Mesendoderm (in vitro differentiated cells): ENCODE measurements at regions not wholly inside any gene's neighbourhood (a gene's known extent, or its start where the extent isn't known, plus 50 kb on each side); places are given as distances from the start of the nearest gene placed in this dataset.

Experiments used
- DNase-seq: peaks from one replicate; pipeline ENCODE4 v3.0.0; 2013
- H2AK5ac ChIP-seq: 2 replicates; pipeline ENCODE4 v1.6.1; 2013; ENCODE audit warnings: low read length, inconsistent platforms
- H2BK120ac ChIP-seq: 2 replicates; pipeline ENCODE4 v1.6.1; 2013; ENCODE audit warnings: low read depth, mild to moderate bottlenecking, low read length, moderate library complexity, mixed read lengths
- H2BK15ac ChIP-seq: replicated peaks from 2 replicates; pipeline ENCODE4 v1.6.1; 2013; ENCODE audit warnings: low read depth, mild to moderate bottlenecking, moderate library complexity
- H2BK5ac ChIP-seq: 2 replicates; pipeline ENCODE4 v1.6.1; 2013; ENCODE audit warnings: low read length, inconsistent platforms
- H3K18ac ChIP-seq: 2 replicates; pipeline ENCODE4 v1.6.1; 2013; ENCODE audit warnings: mild to moderate bottlenecking, low read length, mixed read lengths
- H3K23ac ChIP-seq: one replicate; pipeline ENCODE4 v1.6.1; 2013; ENCODE audit warnings: low read length
- H3K27ac ChIP-seq: 2 replicates; pipeline ENCODE4 v1.5.1; 2013; ENCODE audit warnings: low read depth, mild to moderate bottlenecking, inconsistent platforms, low read length, moderate library complexity
- H3K27me3 ChIP-seq: 2 replicates; pipeline ENCODE4 v1.6.1; 2013; ENCODE audit warnings: low read length, control low read depth, mild to moderate bottlenecking, inconsistent platforms; ENCODE audit not compliant: insufficient read depth, poor library complexity
- H3K36me3 ChIP-seq: 2 replicates; pipeline ENCODE4 v1.6.1; 2013; ENCODE audit warnings: low read length, inconsistent platforms; ENCODE audit not compliant: control insufficient read depth, insufficient read depth
- H3K4ac ChIP-seq: one replicate; pipeline ENCODE4 v1.6.1; 2013; ENCODE audit warnings: low read depth, mild to moderate bottlenecking, low read length, moderate library complexity
- H3K4me1 ChIP-seq: 2 replicates; pipeline ENCODE4 v1.6.1; 2013; ENCODE audit warnings: low read depth, low read length, inconsistent platforms; ENCODE audit not compliant: control insufficient read depth
- H3K4me2 ChIP-seq: 2 replicates; pipeline ENCODE4 v1.6.1; 2013; ENCODE audit warnings: low read length
- H3K4me3 ChIP-seq: 2 replicates; pipeline ENCODE4 v1.5.1; 2013; ENCODE audit warnings: mild to moderate bottlenecking, low read length
- H3K56ac ChIP-seq: one replicate; pipeline ENCODE4 v1.6.1; 2013; ENCODE audit warnings: low read length
- H3K79me1 ChIP-seq: 2 replicates; pipeline ENCODE4 v1.6.1; 2013; ENCODE audit warnings: low read length, inconsistent platforms
- H3K79me2 ChIP-seq: 2 replicates; pipeline ENCODE4 v1.6.1; 2013; ENCODE audit warnings: mild to moderate bottlenecking, low read length; ENCODE audit not compliant: control insufficient read depth, insufficient read depth
- H3K9ac ChIP-seq: 2 replicates; pipeline ENCODE4 v1.6.1; 2013; ENCODE audit warnings: low read length, inconsistent platforms
- H4K5ac ChIP-seq: one replicate; pipeline ENCODE4 v1.6.1; 2013; ENCODE audit warnings: low read length
- H4K8ac ChIP-seq: one replicate; pipeline ENCODE4 v1.6.1; 2013; ENCODE audit warnings: low read depth, mild to moderate bottlenecking, control low read depth, low read length, moderate library complexity
- WGBS: extraction: QIAGEN DNeasy Blood & Tissue Kit; methylation state at CpG from one replicate; pipeline ENCODE4 v1.1.7; 2013; ENCODE audit warnings: low lambda C conversion rate, missing lambda C conversion rate; ENCODE audit not compliant: insufficient coverage; ENCODE audit errors: extremely low coverage; 5-methylcytosine and 5-hydroxymethylcytosine counted together

- H2BK15ac ChIP-seq: no peak overlapping the region
- DNase-seq: no peak
- no peak overlapping the region for H3K18ac ChIP-seq
- no peak overlapping the region for H3K56ac ChIP-seq
- H4K5ac ChIP-seq: no peak overlapping the region
- no peaks in the 10 kb centered on the region for H3K79me2 ChIP-seq
- H3K4me2 ChIP-seq: no peak overlapping the region
- H2BK120ac ChIP-seq: no peak overlapping the region
- no peak overlapping the region for H2AK5ac ChIP-seq
- no peak overlapping the region for H3K4me3 ChIP-seq
- H4K8ac ChIP-seq: no peak overlapping the region
- no peak overlapping the region for H3K27ac ChIP-seq
- H3K9ac ChIP-seq: no peak overlapping the region
- H3K79me1 ChIP-seq: no peaks in the 10 kb centered on the region
- no peaks in the 10 kb centered on the region for H3K36me3 ChIP-seq
- H3K27me3 ChIP-seq: no peaks in the 10 kb centered on the region
- H3K4me1 ChIP-seq: no peaks in the 10 kb centered on the region
- H3K23ac ChIP-seq: no peak overlapping the region
- no peak overlapping the region for H2BK5ac ChIP-seq
- no peak overlapping the region for H3K4ac ChIP-seq
- WGBS: no CpG with 5 or more reads among the region's 9 CpGs
Observed at GRCh38 chr21:16069178-16070112, 339.7 kb downstream of the USP25 start.

- no peak overlapping the region for H3K18ac ChIP-seq
- H3K23ac ChIP-seq: no peak overlapping the region
- no peaks in the 10 kb centered on the region for H3K4me1 ChIP-seq
- H2BK5ac ChIP-seq: no peak overlapping the region
- no peak overlapping the region for H3K56ac ChIP-seq
- no peaks in the 10 kb centered on the region for H3K79me1 ChIP-seq
- H2BK15ac ChIP-seq: no peak overlapping the region
- DNase-seq: no peak
- H3K9ac ChIP-seq: no peak overlapping the region
- no peak overlapping the region for H2BK120ac ChIP-seq
- no peaks in the 10 kb centered on the region for H3K27me3 ChIP-seq
- no peak overlapping the region for H3K4me2 ChIP-seq
- H2AK5ac ChIP-seq: no peak overlapping the region
- WGBS: no CpG with 5 or more reads among the region's 7 CpGs
- no peaks in the 10 kb centered on the region for H3K36me3 ChIP-seq
- H4K8ac ChIP-seq: no peak overlapping the region
- H3K4ac ChIP-seq: no peak overlapping the region
- H3K27ac ChIP-seq: no peak overlapping the region
- H3K79me2 ChIP-seq: no peaks in the 10 kb centered on the region
- H4K5ac ChIP-seq: no peak overlapping the region
- H3K4me3 ChIP-seq: no peak overlapping the region
Observed at GRCh38 chr21:16070207-16070651, 340.4 kb downstream of the USP25 start.

GRCh38 chr21:16071092-16071491 lies 341.3 kb downstream of the USP25 start:
- Histone ChIP-seq H3K27me3 (no peaks in the 10 kb centered on the region), H3K27ac (no peak overlapping the region), H2BK120ac (no peak overlapping the region), H3K56ac (no peak overlapping the region), H2BK15ac (no peak overlapping the region), H3K36me3 (no peaks in the 10 kb centered on the region), H3K4me2 (no peak overlapping the region), H3K4me1 (no peaks in the 10 kb centered on the region), H2AK5ac (no peak overlapping the region), H4K5ac (no peak overlapping the region), H2BK5ac (no peak overlapping the region), H3K23ac (no peak overlapping the region), H3K18ac (no peak overlapping the region), H3K79me1 (no peaks in the 10 kb centered on the region), H3K4me3 (no peak overlapping the region), H4K8ac (no peak overlapping the region), H3K79me2 (no peaks in the 10 kb centered on the region), H3K4ac (no peak overlapping the region), H3K9ac (no peak overlapping the region)
- WGBS: no CpG with 5 or more reads among the region's 9 CpGs
- peak; percentile 16 for DNase-seq

GRCh38 chr21:16071761-16072160 lies 342.0 kb downstream of the USP25 start:
- no peak overlapping the region for H4K5ac ChIP-seq
- H3K27me3 ChIP-seq: no peaks in the 10 kb centered on the region
- H2BK120ac ChIP-seq: no peak overlapping the region
- no peak overlapping the region for H4K8ac ChIP-seq
- H3K4me3 ChIP-seq: no peak overlapping the region
- H3K56ac ChIP-seq: no peak overlapping the region
- no peaks in the 10 kb centered on the region for H3K79me2 ChIP-seq
- H3K79me1 ChIP-seq: no peaks in the 10 kb centered on the region
- H3K36me3 ChIP-seq: no peaks in the 10 kb centered on the region
- WGBS: no CpG with 5 or more reads among the region's 2 CpGs
- no peak overlapping the region for H2BK15ac ChIP-seq
- no peak overlapping the region for H3K27ac ChIP-seq
- no peak overlapping the region for H3K4ac ChIP-seq
- H3K4me1 ChIP-seq: no peaks in the 10 kb centered on the region
- H2AK5ac ChIP-seq: no peak overlapping the region
- no peak overlapping the region for H3K23ac ChIP-seq
- DNase-seq: no peak
- no peak overlapping the region for H3K4me2 ChIP-seq
- H2BK5ac ChIP-seq: no peak overlapping the region
- H3K18ac ChIP-seq: no peak overlapping the region
- H3K9ac ChIP-seq: no peak overlapping the region

GRCh38 chr21:16072221-16072620 lies 342.4 kb downstream of the USP25 start:
- H3K27ac ChIP-seq: no peak overlapping the region
- no peaks in the 10 kb centered on the region for H3K4me1 ChIP-seq

More at GRCh38 chr21:16072221-16072620, 342.4 kb downstream of the USP25 start:
- Histone ChIP-seq H3K79me2 (no peaks in the 10 kb centered on the region), H4K5ac (no peak overlapping the region), H4K8ac (no peak overlapping the region), H2BK5ac (no peak overlapping the region), H3K56ac (no peak overlapping the region), H2AK5ac (no peak overlapping the region), H3K4me2 (no peak overlapping the region), H2BK120ac (no peak overlapping the region), H3K4ac (no peak overlapping the region), H3K27me3 (no peaks in the 10 kb centered on the region), H3K18ac (no peak overlapping the region), H3K36me3 (no peaks in the 10 kb centered on the region), H3K4me3 (no peak overlapping the region), H3K23ac (no peak overlapping the region), H3K79me1 (no peaks in the 10 kb centered on the region), H2BK15ac (no peak overlapping the region), H3K9ac (no peak overlapping the region)
- DNase-seq: no peak
- no CpG with 5 or more reads among the region's 3 CpGs for WGBS
